GM21737 (cell line): ENCODE measurements at regions not wholly inside any gene's neighbourhood (a gene's known extent, or its start where the extent isn't known, plus 50 kb on each side); places are given as distances from the start of the nearest gene placed in this dataset.

Source experiments
- ATAC-seq: cut with Tn5 transposase; IDR thresholded peaks from one replicate; pipeline ENCODE4 v1.9.1; 2021; ENCODE audit warnings: mild to moderate bottlenecking, moderate library complexity; ENCODE audit not compliant: unreplicated experiment

GRCh38 chr2:57979158-57979557 is 67.4 kb upstream of the VRK2 start:
- no peak for ATAC-seq

- no peak for ATAC-seq
These were observed 65.4 kb upstream of the VRK2 start for GRCh38 chr2:57981083-57981768.

- ATAC-seq, result no peak
These were observed 58.6 kb upstream of the VRK2 start for GRCh38 chr2:57987835-57988573.

- ATAC-seq, result no peak
These were observed 56.4 kb upstream of the VRK2 start for GRCh38 chr2:57990118-57990725.
